GM12891 (cell line): ENCODE measurements at regions not wholly inside any gene's neighbourhood (a gene's known extent, or its start where the extent isn't known, plus 50 kb on each side); places are given as distances from the start of the nearest gene placed in this dataset.

ENCODE experiments used
- DNase-seq: peaks from one replicate; pipeline ENCODE4 v3.0.0; 2011; ENCODE audit warnings: low spot score; ENCODE audit not compliant: insufficient read length
- FAIRE-seq: peaks from 2 replicates; lab custom pipeline; 2011; peaks lifted over from hg19 to GRCh38; lab: Jason Lieb, UNC
- PAX5 ChIP-seq: IDR thresholded peaks from 2 replicates; pipeline ENCODE4 v1.6.1; 2011; ENCODE audit warnings: low read length, moderate library complexity, mild to moderate bottlenecking; ENCODE audit not compliant: insufficient read depth, severe bottlenecking
- POLR2A ChIP-seq: IDR thresholded peaks from 2 replicates; pipeline ENCODE4 v1.6.1; 2011; ENCODE audit warnings: low read depth, low read length, control low read depth
- POLR2AphosphoS5 ChIP-seq: IDR thresholded peaks from 2 replicates; pipeline ENCODE4 v1.6.1; 2011; ENCODE audit warnings: low read depth, low read length, control low read depth
- POU2F2 ChIP-seq: IDR thresholded peaks from 2 replicates; pipeline ENCODE4 v1.6.1; 2011; ENCODE audit warnings: low read depth, mild to moderate bottlenecking, control low read depth, low read length, moderate library complexity
- SPI1 ChIP-seq: IDR thresholded peaks from 2 replicates; pipeline ENCODE4 v1.6.1; 2011; ENCODE audit warnings: low read depth, low read length, control low read depth
- TAF1 ChIP-seq: IDR thresholded peaks from 2 replicates; pipeline ENCODE4 v1.6.1; 2011; ENCODE audit warnings: low read depth, low read length, control low read depth

DNA sequence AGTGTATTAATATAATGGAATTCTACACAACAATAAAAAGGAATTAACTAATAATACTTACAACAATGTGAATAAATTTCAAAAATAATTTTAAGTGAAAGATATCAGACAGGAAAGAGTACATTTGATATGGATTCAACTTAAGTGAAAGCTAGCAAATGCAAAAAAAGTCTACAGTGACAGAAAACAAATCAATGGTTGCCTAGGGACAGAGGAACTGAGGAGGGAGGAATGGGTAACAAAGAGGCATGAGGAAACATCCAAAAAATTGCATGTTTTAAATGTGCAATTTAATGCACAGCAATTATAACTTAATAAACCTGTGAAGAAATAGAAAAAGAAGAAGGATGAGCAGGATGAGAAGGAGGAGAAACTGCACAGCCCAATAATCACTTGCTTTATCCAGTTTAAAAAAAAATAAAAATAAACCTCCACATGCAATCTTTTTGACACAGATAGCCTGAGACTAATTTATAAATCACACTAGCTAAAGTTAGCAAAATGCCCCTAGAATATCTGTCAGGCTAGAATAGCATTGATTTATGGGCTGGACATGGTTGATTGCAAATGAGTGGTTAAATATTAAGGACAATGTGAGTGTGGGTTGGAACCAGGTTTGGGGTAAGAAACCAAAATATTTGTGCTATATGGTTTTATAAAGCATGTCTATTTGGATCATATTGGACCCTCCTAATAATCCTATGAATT is 1089.1 kb downstream of the TRHDE start:
- no peak for TF ChIP-seq POU2F2
- no peak for TF ChIP-seq TAF1
- TF ChIP-seq POLR2A, result no peak
- TF ChIP-seq POLR2AphosphoS5, result no peak
- no peak for TF ChIP-seq SPI1
- no peak for TF ChIP-seq PAX5
- FAIRE-seq (no peak), DNase-seq (no peak)

DNA sequence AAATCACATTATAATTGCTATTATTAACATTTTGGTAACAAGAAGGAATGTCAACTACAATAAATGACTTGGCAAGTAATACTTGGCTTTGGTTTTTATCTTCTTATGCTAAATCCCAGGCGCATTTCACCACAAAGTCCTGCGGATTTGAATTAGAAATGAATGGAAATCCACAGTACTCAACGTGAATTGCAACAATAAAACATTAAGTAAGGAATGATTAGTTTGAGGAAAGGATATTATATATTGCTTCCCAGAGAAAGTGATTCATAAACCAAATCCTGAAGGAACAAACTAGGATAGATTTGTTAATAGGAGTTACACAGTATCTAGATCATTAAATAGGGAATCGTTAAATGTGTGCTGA is 1089.7 kb downstream of the TRHDE start:
- DNase-seq (no peak), FAIRE-seq (no peak)
- TF ChIP-seq POLR2AphosphoS5 (no peak), POLR2A (no peak), PAX5 (no peak), SPI1 (no peak), TAF1 (no peak), POU2F2 (no peak)

DNA sequence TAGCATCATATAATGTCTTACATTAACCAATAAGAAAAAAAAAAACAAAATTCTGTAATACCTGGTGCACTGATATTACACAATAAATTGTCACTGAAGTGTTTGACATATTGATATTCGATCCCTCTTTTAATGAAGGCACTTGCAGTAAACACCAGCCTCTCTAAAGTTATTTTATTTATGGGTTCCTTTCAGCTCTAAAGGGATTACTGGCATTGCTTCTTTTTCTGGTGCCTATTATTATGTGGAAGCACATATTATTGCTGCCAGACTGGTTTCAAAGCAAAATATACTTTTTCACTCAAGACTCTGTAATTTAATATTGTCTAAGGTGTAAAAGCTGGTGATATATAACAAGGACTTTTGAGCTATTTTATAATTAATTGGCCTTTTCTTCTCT is 1090.5 kb downstream of the TRHDE start:
- FAIRE-seq (no peak), DNase-seq (no peak)
- TF ChIP-seq POU2F2 (no peak), SPI1 (no peak), PAX5 (no peak), TAF1 (no peak), POLR2A (no peak), POLR2AphosphoS5 (no peak)

DNA sequence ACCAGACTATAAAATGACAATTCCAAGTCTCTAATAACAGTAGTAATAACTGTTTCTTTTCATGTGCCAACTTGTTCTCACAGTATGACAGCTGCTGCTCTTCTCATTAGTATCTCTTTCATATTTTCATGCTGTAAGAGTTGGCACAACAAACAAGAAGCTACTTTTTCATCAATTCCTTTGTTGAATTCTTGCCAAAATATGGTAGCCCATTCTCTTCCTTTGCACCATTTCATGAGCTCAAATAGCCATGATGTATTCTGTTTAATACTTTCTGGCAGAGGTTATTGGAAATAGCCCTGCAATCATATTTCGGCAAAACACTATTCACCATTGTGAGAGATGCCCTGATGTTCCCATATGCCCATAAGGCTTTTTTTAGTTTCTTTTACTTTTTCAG is 1100.7 kb downstream of the TRHDE start:
- FAIRE-seq, result no peak
- no peak for DNase-seq
- TF ChIP-seq POLR2AphosphoS5 (no peak), SPI1 (no peak), PAX5 (no peak), POU2F2 (no peak), POLR2A (no peak), TAF1 (no peak)

DNA sequence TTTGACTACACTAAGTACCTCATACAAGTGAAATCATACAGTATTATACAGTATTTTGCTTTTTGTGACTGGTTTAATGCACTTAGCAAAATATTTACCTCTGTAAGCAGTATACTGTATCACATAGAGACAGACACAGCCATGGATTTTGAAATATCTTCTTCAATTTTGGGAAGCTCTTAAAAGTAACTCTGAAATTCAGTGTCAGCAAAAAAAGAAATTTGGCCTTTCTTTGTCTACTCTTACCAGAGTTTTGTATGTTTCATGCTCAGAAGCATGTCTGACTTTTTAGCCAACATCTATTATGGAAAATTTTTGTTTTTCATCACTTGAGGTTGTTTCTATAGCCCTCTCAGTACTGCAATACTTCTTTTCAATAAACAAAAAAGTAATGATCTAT is 1102.2 kb downstream of the TRHDE start:
- TF ChIP-seq POLR2A (no peak), PAX5 (no peak), POU2F2 (no peak), POLR2AphosphoS5 (no peak), TAF1 (no peak)
- FAIRE-seq (no peak), DNase-seq (no peak)

DNA sequence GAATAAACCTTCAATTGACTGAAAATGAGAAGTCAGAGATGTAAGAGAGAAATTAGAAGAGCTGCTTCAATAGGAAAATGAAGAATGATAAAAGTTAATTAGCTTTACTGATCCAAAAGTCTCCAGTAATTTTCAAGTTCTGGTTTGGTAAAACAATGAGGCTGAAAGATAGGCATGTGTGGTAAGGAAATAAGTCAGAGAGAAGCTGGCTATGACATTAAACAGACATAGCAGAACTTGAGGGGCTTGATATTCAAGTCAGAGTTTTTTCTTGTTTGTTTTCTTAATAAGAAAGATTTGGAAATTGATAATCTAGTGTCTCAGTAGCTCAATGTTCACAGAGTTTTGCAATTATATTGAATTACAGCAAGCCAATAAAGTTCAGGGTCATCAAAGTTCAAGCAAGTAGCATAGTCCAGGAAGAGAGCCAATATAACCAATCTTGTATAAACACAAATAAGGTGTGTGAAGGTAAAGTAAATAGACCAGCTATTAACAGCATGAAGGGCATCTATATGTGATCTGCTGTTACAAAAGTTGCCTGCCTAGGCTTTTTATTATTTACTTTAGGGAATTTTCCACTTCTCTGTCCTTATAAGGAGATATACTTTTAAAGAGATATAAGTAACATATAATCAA is 1111.5 kb downstream of the TRHDE start:
- TF ChIP-seq POLR2AphosphoS5 (no peak), TAF1 (no peak), POLR2A (no peak), SPI1 (no peak), POU2F2 (no peak), PAX5 (no peak)
- no peak for FAIRE-seq

DNA sequence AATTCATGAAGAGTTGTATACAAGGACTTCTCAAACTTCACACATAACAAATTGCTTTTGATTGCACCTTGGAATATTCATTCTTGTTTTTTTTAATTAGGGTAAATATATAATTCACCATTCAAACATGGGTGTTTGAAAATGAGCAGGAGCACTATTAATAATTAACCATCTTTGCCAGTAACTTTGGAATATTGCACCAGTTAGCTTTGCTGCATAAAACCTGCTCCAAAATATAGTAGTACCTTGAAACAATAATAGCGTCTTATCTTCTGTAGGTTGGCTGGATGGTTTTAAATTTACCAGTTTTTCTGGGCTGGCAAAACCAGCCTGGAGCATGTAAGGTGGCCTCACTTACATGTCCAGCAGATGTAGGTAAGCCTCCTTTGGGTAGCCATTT is 1112.4 kb downstream of the TRHDE start:
- no peak for DNase-seq
- TF ChIP-seq POLR2AphosphoS5, result no peak
- no peak for TF ChIP-seq POU2F2
- TF ChIP-seq PAX5, result no peak
- TF ChIP-seq TAF1, result no peak
- TF ChIP-seq SPI1, result no peak
- no peak for TF ChIP-seq POLR2A
- FAIRE-seq, result no peak

More for the DNA sequence above, 1111.5 kb downstream of the TRHDE start:
- no peak for DNase-seq

DNA sequence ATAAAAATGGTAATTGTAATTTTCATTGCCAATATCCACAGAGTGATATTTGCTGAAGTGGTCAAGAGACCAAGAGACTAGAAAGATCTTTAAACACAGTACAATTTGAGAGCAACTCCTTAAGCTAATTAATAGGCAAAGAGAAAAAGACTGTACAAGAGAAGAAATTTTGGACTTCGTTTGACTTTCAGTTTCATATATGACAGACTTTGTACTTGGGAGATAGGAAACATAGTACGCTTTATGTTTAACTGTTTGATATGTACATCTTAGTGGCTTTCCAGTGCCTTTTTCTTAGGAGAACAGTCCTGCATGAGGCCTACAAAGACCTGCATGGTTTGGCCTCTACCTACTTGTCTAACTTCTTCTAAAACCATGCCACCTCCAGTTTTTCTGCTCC is 1118.1 kb downstream of the TRHDE start:
- TF ChIP-seq POU2F2, result no peak
- TF ChIP-seq POLR2A, result no peak
- TF ChIP-seq POLR2AphosphoS5, result no peak
- no peak for TF ChIP-seq TAF1
- no peak for TF ChIP-seq PAX5
- no peak for TF ChIP-seq SPI1

DNA sequence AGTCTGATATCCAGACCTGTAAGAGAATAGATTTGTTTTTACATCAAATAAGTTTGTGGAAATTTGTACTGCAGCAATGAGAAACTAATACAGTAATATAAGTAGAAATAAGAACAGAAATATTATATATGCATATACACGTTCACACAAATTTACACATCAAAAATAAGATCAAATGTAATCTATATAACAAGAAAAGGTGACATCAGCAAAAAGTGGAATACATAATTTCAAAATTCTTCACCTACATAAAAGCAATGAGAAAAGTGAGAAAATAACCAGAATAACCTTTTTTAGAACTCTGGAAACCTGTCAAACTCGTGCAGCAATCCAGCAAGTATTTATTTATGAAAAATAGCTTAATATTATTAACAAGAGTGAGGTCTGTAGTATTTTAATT is 1124.6 kb upstream of the ATXN7L3B start:
- TF ChIP-seq SPI1 (no peak), PAX5 (no peak), TAF1 (no peak), POLR2A (no peak), POLR2AphosphoS5 (no peak)
- DNase-seq (no peak), FAIRE-seq (no peak)

More for the DNA sequence above, 1118.1 kb downstream of the TRHDE start:
- no peak for FAIRE-seq
- DNase-seq, result no peak
